GM12891 (cell line): ENCODE measurements at regions not wholly inside any gene's neighbourhood (a gene's known extent, or its start where the extent isn't known, plus 50 kb on each side); places are given as distances from the start of the nearest gene placed in this dataset.
"Not testable (repeated sequence)": the region's sequence is repeated elsewhere in the genome, so short reads cannot be mapped to it uniquely, and the experiment has no call there.

Source experiments
- DNase-seq: peaks from one replicate; pipeline ENCODE4 v3.0.0; 2011; ENCODE audit warnings: low spot score; ENCODE audit not compliant: insufficient read length
- FAIRE-seq: peaks from 2 replicates; lab custom pipeline; 2011; peaks lifted over from hg19 to GRCh38; lab: Jason Lieb, UNC
- PAX5 ChIP-seq: IDR thresholded peaks from 2 replicates; pipeline ENCODE4 v1.6.1; 2011; ENCODE audit warnings: low read length, moderate library complexity, mild to moderate bottlenecking; ENCODE audit not compliant: insufficient read depth, severe bottlenecking
- POLR2A ChIP-seq: IDR thresholded peaks from 2 replicates; pipeline ENCODE4 v1.6.1; 2011; ENCODE audit warnings: low read depth, low read length, control low read depth
- POLR2AphosphoS5 ChIP-seq: IDR thresholded peaks from 2 replicates; pipeline ENCODE4 v1.6.1; 2011; ENCODE audit warnings: low read depth, low read length, control low read depth
- POU2F2 ChIP-seq: IDR thresholded peaks from 2 replicates; pipeline ENCODE4 v1.6.1; 2011; ENCODE audit warnings: low read depth, mild to moderate bottlenecking, control low read depth, low read length, moderate library complexity
- SPI1 ChIP-seq: IDR thresholded peaks from 2 replicates; pipeline ENCODE4 v1.6.1; 2011; ENCODE audit warnings: low read depth, low read length, control low read depth
- TAF1 ChIP-seq: IDR thresholded peaks from 2 replicates; pipeline ENCODE4 v1.6.1; 2011; ENCODE audit warnings: low read depth, low read length, control low read depth

GRCh38 chr2:212811036-212811805, 272.6 kb upstream of the ERBB4 start:
- no peak for FAIRE-seq
- no peak for DNase-seq
- TF ChIP-seq TAF1 (no peak), POLR2A (no peak), PAX5 (no peak), POU2F2 (no peak), POLR2AphosphoS5 (no peak)

- FAIRE-seq (no peak), DNase-seq (no peak)
- TF ChIP-seq POLR2A (no peak), PAX5 (no peak), SPI1 (no peak), POLR2AphosphoS5 (no peak), POU2F2 (no peak), TAF1 (no peak)
These were observed 259.0 kb upstream of the ERBB4 start for GRCh38 chr2:212797484-212798205.

GRCh38 chr2:212794471-212794870, 255.9 kb upstream of the ERBB4 start:
- TF ChIP-seq POLR2AphosphoS5 = no peak
- no peak for TF ChIP-seq POLR2A
- TF ChIP-seq POU2F2 = no peak
- no peak for TF ChIP-seq TAF1
- TF ChIP-seq PAX5 = no peak
- TF ChIP-seq SPI1 = no peak
- FAIRE-seq = no peak

GRCh38 chr2:212791569-212791968, 253.0 kb upstream of the ERBB4 start:
- FAIRE-seq = no peak
- DNase-seq = no peak
- TF ChIP-seq POU2F2 (no peak), PAX5 (no peak), POLR2A (no peak), SPI1 (no peak), TAF1 (no peak), POLR2AphosphoS5 (no peak)

More at GRCh38 chr2:212794471-212794870, 255.9 kb upstream of the ERBB4 start:
- no peak for DNase-seq

GRCh38 chr2:212786088-212786487, 247.5 kb upstream of the ERBB4 start:
- not testable (repeated sequence) for DNase-seq, FAIRE-seq

- TF ChIP-seq SPI1 = no peak
- no peak for TF ChIP-seq TAF1
- no peak for TF ChIP-seq PAX5
- no peak for FAIRE-seq
These were observed 238.5 kb upstream of the ERBB4 start for GRCh38 chr2:212777020-212777491.

GRCh38 chr2:212773808-212774339, 235.3 kb upstream of the ERBB4 start:
- TF ChIP-seq TAF1 = no peak
- no peak for TF ChIP-seq SPI1
- no peak for TF ChIP-seq POLR2A
- TF ChIP-seq POU2F2 = no peak
- TF ChIP-seq POLR2AphosphoS5 = no peak
- TF ChIP-seq PAX5 = no peak
- no peak for DNase-seq
- no peak for FAIRE-seq

More at GRCh38 chr2:212777020-212777491, 238.5 kb upstream of the ERBB4 start:
- DNase-seq = no peak

- TF ChIP-seq POU2F2 = no peak
- TF ChIP-seq PAX5 = no peak
- TF ChIP-seq SPI1 = no peak
- no peak for TF ChIP-seq TAF1
- no peak for TF ChIP-seq POLR2A
- no peak for TF ChIP-seq POLR2AphosphoS5
- no peak for FAIRE-seq
- no peak for DNase-seq
These were observed 231.6 kb upstream of the ERBB4 start for GRCh38 chr2:212770240-212770639.

GRCh38 chr2:212766921-212767320, 228.3 kb upstream of the ERBB4 start:
- FAIRE-seq = no peak
- no peak for DNase-seq
- TF ChIP-seq PAX5 (no peak), SPI1 (no peak), POLR2A (no peak), POU2F2 (no peak), TAF1 (no peak), POLR2AphosphoS5 (no peak)
